Neural cell (in vitro differentiated cells): ENCODE measurements at regions not wholly inside any gene's neighbourhood (a gene's known extent, or its start where the extent isn't known, plus 50 kb on each side); places are given as distances from the start of the nearest gene placed in this dataset.

Experiments used
- H2AFZ ChIP-seq: fragments of 200-600, 300-800 bp; sonication (generic), shearing (Covaris generic); 2 replicates; pipeline ENCODE4 v1.6.0; 2014; ENCODE audit warnings: low read depth, mild to moderate bottlenecking, antibody characterized with exemption, low read length, moderate library complexity
- H3F3A ChIP-seq: fragments of 200-600 bp; shearing (Covaris generic); 2 replicates; pipeline ENCODE4 v1.6.1; 2016; ENCODE audit warnings: mild to moderate bottlenecking, moderate library complexity, mixed read lengths, antibody characterized with exemption, low read length; ENCODE audit not compliant: insufficient read depth, poor library complexity, severe bottlenecking
- H3K27ac ChIP-seq: fragments of 200-600, 300-800 bp; sonication (generic), shearing (Covaris generic); 2 replicates; pipeline ENCODE4 v1.5.1; 2014; ENCODE audit warnings: mild to moderate bottlenecking, low read length, moderate library complexity
- H3K27me3 ChIP-seq: fragments of 300-800, 200-600 bp; sonication (generic), shearing (Covaris generic); 2 replicates; pipeline ENCODE4 v1.6.0; 2014; ENCODE audit warnings: mild to moderate bottlenecking, low read depth, low read length, moderate library complexity; ENCODE audit not compliant: insufficient read depth
- H3K36me3 ChIP-seq: fragments of 300-800, 200-600 bp; sonication (generic), shearing (Covaris generic); 2 replicates; pipeline ENCODE4 v1.5.1; 2014; ENCODE audit warnings: mild to moderate bottlenecking, antibody characterized with exemption, low read length, moderate library complexity; ENCODE audit not compliant: insufficient read depth
- H3K4me2 ChIP-seq: fragments of 300-800, 200-600 bp; sonication (generic), shearing (Covaris generic); 2 replicates; pipeline ENCODE4 v1.6.0; 2014; ENCODE audit warnings: mild to moderate bottlenecking, low read length
- H3K4me3 ChIP-seq: fragments of 300-800, 200-600 bp; sonication (generic), shearing (Covaris generic); 2 replicates; pipeline ENCODE4 v1.5.1; 2014; ENCODE audit warnings: mild to moderate bottlenecking, low read length, moderate library complexity
- H3K79me2 ChIP-seq: fragments of 200-600 bp; shearing (Covaris generic); replicated peaks from 2 replicates; pipeline ENCODE4 v1.6.0; 2014; ENCODE audit warnings: mild to moderate bottlenecking, low read length, moderate library complexity; ENCODE audit not compliant: insufficient read depth
- H3K9ac ChIP-seq: fragments of 300-800, 200-600 bp; sonication (generic), shearing (Covaris generic); 2 replicates; pipeline ENCODE4 v1.6.1; 2016; ENCODE audit warnings: mild to moderate bottlenecking, low read length, mixed read lengths
- H3K9me2 ChIP-seq: fragments of 200-600 bp; shearing (Covaris generic); 2 replicates; pipeline ENCODE4 v1.6.1; 2016; ENCODE audit warnings: mild to moderate bottlenecking, low read length, mixed read lengths; ENCODE audit not compliant: insufficient read depth
- H3K9me3 ChIP-seq: fragments of 200-600, 300-800 bp; sonication (generic), shearing (Covaris generic); 2 replicates; pipeline ENCODE4 v1.6.1; 2016; ENCODE audit warnings: mild to moderate bottlenecking, mixed run types, low read length, moderate library complexity, mixed read lengths
- H4K20me1 ChIP-seq: fragments of 200-600 bp; shearing (Covaris generic); 2 replicates; pipeline ENCODE4 v1.6.1; 2016; ENCODE audit warnings: mild to moderate bottlenecking, mixed run types; ENCODE audit not compliant: insufficient read depth
- CTCF ChIP-seq: fragments of 450-650 bp; IDR thresholded peaks from 2 replicates; pipeline ENCODE4 v1.5.1; 2014; ENCODE audit warnings: antibody characterized with exemption, mild to moderate bottlenecking, moderate library complexity; ENCODE audit not compliant: poor library complexity, severe bottlenecking
- EP300 ChIP-seq: fragments of 450-650 bp; conservative IDR thresholded peaks from 2 replicates; pipeline ENCODE4 v1.6.1; 2014; ENCODE audit warnings: antibody characterized with exemption, mild to moderate bottlenecking, moderate library complexity; ENCODE audit not compliant: poor library complexity, severe bottlenecking
- EZH2 ChIP-seq: fragments of 200-600, 300-800 bp; shearing (Covaris generic), sonication (generic); IDR thresholded peaks from 2 replicates; pipeline ENCODE4 v1.6.1; 2014; ENCODE audit warnings: antibody characterized with exemption, low read length, borderline replicate concordance, mild to moderate bottlenecking; ENCODE audit not compliant: insufficient read depth, poor library complexity, severe bottlenecking
- MXI1 ChIP-seq: fragments of 450-650 bp; conservative IDR thresholded peaks from 2 replicates; pipeline ENCODE4 v1.6.1; 2014; ENCODE audit warnings: antibody characterized with exemption, mild to moderate bottlenecking; ENCODE audit not compliant: poor library complexity, severe bottlenecking
- POLR2AphosphoS5 ChIP-seq: IDR thresholded peaks from 2 replicates; pipeline ENCODE4 v1.6.1; 2012
- RAD21 ChIP-seq: fragments of 450-650 bp; conservative IDR thresholded peaks from 2 replicates; pipeline ENCODE4 v1.6.1; 2014; ENCODE audit warnings: antibody characterized with exemption, mild to moderate bottlenecking, moderate library complexity
- REST ChIP-seq: IDR thresholded peaks from 2 replicates; pipeline ENCODE4 v1.6.1; 2012; ENCODE audit warnings: borderline replicate concordance
- SMC3 ChIP-seq: fragments of 450-650 bp; conservative IDR thresholded peaks from 2 replicates; pipeline ENCODE4 v1.6.1; 2014; ENCODE audit warnings: antibody characterized with exemption, mild to moderate bottlenecking, moderate library complexity; ENCODE audit not compliant: poor library complexity
- TAF1 ChIP-seq: IDR thresholded peaks from 2 replicates; pipeline ENCODE4 v1.6.1; 2012; ENCODE audit warnings: low read depth

- Histone ChIP-seq H2AFZ (no peak overlapping the region), H3K9me3 (no peaks in the 10 kb centered on the region), H3K36me3 (no peaks in the 10 kb centered on the region), H3K4me2 (no peak overlapping the region), H3K4me3 (no peak overlapping the region), H3K27me3 (no peaks in the 10 kb centered on the region), H3K79me2 (no peaks in the 10 kb centered on the region), H4K20me1 (no peaks in the 10 kb centered on the region), H3K9ac (no peak overlapping the region), H3K27ac (no peak overlapping the region), H3K9me2 (no peaks in the 10 kb centered on the region), H3F3A (no peaks in the 10 kb centered on the region)
- TF ChIP-seq REST (no peak), SMC3 (no peak), EZH2 (no peak), CTCF (no peak), RAD21 (no peak), TAF1 (no peak), EP300 (no peak), POLR2AphosphoS5 (no peak), MXI1 (no peak)
Measured at GRCh38 chr1:118334506-118334905, 149.5 kb upstream of the SPAG17 start.

GRCh38 chr1:118333601-118334210 lies 148.7 kb upstream of the SPAG17 start:
- Histone ChIP-seq H3F3A (no peaks in the 10 kb centered on the region), H3K4me2 (no peak overlapping the region), H3K9ac (no peak overlapping the region), H3K4me3 (no peak overlapping the region), H3K9me3 (no peaks in the 10 kb centered on the region), H3K79me2 (no peaks in the 10 kb centered on the region), H3K36me3 (no peaks in the 10 kb centered on the region), H4K20me1 (no peaks in the 10 kb centered on the region), H3K27me3 (no peaks in the 10 kb centered on the region), H3K27ac (no peak overlapping the region), H2AFZ (no peak overlapping the region), H3K9me2 (no peaks in the 10 kb centered on the region)
- TF ChIP-seq RAD21 (no peak), POLR2AphosphoS5 (no peak), EZH2 (no peak), MXI1 (no peak), TAF1 (no peak), CTCF (no peak), EP300 (no peak), REST (no peak), SMC3 (no peak)
